COR-L47 (cell line): ENCODE measurements at regions not wholly inside any gene's neighbourhood (a gene's known extent, or its start where the extent isn't known, plus 50 kb on each side); places are given as distances from the start of the nearest gene placed in this dataset.

Source experiments
- DNase-seq: peaks from one replicate; lab custom pipeline; 2025; lab: John Stamatoyannopoulos, UW

GRCh38 chr6:119637768-119638167, 288.2 kb upstream of the MAN1A1 start:
- DNase-seq = no peak

GRCh38 chr6:119636060-119636459, 286.5 kb upstream of the MAN1A1 start:
- no peak for DNase-seq

- DNase-seq = no peak
Measured at GRCh38 chr6:119633461-119633860, 283.9 kb upstream of the MAN1A1 start.

GRCh38 chr6:119630561-119631192, 281.1 kb upstream of the MAN1A1 start:
- DNase-seq = no peak

GRCh38 chr6:119628691-119629594, 279.4 kb upstream of the MAN1A1 start:
- no peak for DNase-seq

GRCh38 chr6:119627908-119628669, 278.5 kb upstream of the MAN1A1 start:
- DNase-seq = no peak

- DNase-seq = no peak
Measured at GRCh38 chr6:119626884-119627619, 277.5 kb upstream of the MAN1A1 start.

GRCh38 chr6:119620846-119621555, 271.4 kb upstream of the MAN1A1 start:
- no peak for DNase-seq

- no peak for DNase-seq
Measured at GRCh38 chr6:119614138-119614537, 264.6 kb upstream of the MAN1A1 start.

GRCh38 chr6:119612911-119613381, 263.4 kb upstream of the MAN1A1 start:
- no peak for DNase-seq

- DNase-seq = no peak
Measured at GRCh38 chr6:119612176-119612891, 262.8 kb upstream of the MAN1A1 start.

GRCh38 chr6:119610754-119611153, 261.2 kb upstream of the MAN1A1 start:
- no peak for DNase-seq

GRCh38 chr6:119610265-119610664, 260.7 kb upstream of the MAN1A1 start:
- DNase-seq = no peak

- no peak for DNase-seq
Measured at GRCh38 chr6:119609865-119610264, 260.3 kb upstream of the MAN1A1 start.

- DNase-seq = no peak
Measured at GRCh38 chr6:119608994-119609393, 259.4 kb upstream of the MAN1A1 start.

GRCh38 chr6:119604124-119604523, 254.6 kb upstream of the MAN1A1 start:
- DNase-seq = no peak

GRCh38 chr6:119603501-119603900, 253.9 kb upstream of the MAN1A1 start:
- no peak for DNase-seq

- no peak for DNase-seq
Measured at GRCh38 chr6:119602215-119603178, 252.9 kb upstream of the MAN1A1 start.

- DNase-seq = no peak
Measured at GRCh38 chr6:119598883-119599282, 249.3 kb upstream of the MAN1A1 start.
